RWPE2 (cell line): ENCODE measurements at regions not wholly inside any gene's neighbourhood (a gene's known extent, or its start where the extent isn't known, plus 50 kb on each side); places are given as distances from the start of the nearest gene placed in this dataset.

Experiments used
- ATAC-seq: fragments of 200-7000 bp; cut with Tn5 transposase; 3 replicates; pipeline ENCODE4 v1.9.1; 2021; ENCODE audit warnings: low read depth
- DNase-seq: peaks from one replicate; pipeline ENCODE4 v3.0.0-alpha.2; 2020; ENCODE audit warnings: low spot score
- H3K27ac ChIP-seq: fragments of 450-650 bp; 2 replicates; pipeline ENCODE4 v1.5.1; 2017; ENCODE audit warnings: mild to moderate bottlenecking; ENCODE audit not compliant: poor library complexity, severe bottlenecking
- H3K27me3 ChIP-seq: fragments of 250-450 bp; sonication (Bioruptor Pico); 2 replicates; pipeline ENCODE4 v1.5.1; 2021; ENCODE audit warnings: mild to moderate bottlenecking, moderate library complexity; ENCODE audit not compliant: insufficient read depth, poor library complexity, severe bottlenecking
- H3K36me3 ChIP-seq: fragments of 250-450 bp; sonication (Bioruptor Pico); 2 replicates; pipeline ENCODE4 v1.5.1; 2020; ENCODE audit warnings: low read depth, mild to moderate bottlenecking, moderate library complexity
- H3K4me1 ChIP-seq: fragments of 250-450 bp; sonication (Bioruptor Pico); 2 replicates; pipeline ENCODE4 v1.5.1; 2021; ENCODE audit warnings: mild to moderate bottlenecking, moderate library complexity; ENCODE audit not compliant: insufficient read depth, poor library complexity, severe bottlenecking
- H3K4me3 ChIP-seq: fragments of 250-450 bp; sonication (Bioruptor Pico); 2 replicates; pipeline ENCODE4 v1.5.1; 2021; ENCODE audit warnings: mild to moderate bottlenecking, moderate library complexity; ENCODE audit not compliant: severe bottlenecking
- H3K9me3 ChIP-seq: fragments of 250-450 bp; sonication (Bioruptor Pico); 2 replicates; pipeline ENCODE4 v1.5.1; 2021; ENCODE audit warnings: mild to moderate bottlenecking, moderate library complexity; ENCODE audit not compliant: severe bottlenecking
- CTCF ChIP-seq: fragments of 450-650 bp; IDR thresholded peaks from one replicate; pipeline ENCODE4 v1.5.1; 2017; ENCODE audit warnings: mild to moderate bottlenecking, moderate library complexity; ENCODE audit not compliant: poor library complexity, severe bottlenecking

DNA sequence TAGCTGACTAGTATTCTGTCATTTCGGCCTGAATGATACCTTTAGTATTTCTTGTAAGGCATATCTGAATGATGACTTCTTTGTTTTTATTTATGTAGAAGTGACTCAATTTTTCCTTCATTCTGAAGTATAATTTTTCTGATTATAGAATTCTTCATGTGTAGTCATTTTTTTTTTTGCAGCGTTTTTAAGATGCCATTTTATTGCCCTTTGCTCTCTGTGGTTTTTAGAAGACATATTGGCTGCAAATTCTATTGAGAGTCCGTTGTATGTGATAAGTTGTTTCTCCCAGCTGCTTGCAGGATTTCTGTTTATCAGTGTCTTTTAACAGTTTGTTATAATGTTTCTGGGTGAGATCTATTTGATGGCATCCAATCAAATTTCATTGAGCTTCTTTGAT, 1224.8 kb downstream of the JRKL start:
- Histone ChIP-seq H3K36me3 (no peaks in the 10 kb centered on the region), H3K27me3 (peaks cover 3% of the 10 kb centered on the region), H3K4me1 (no peaks in the 10 kb centered on the region), H3K4me3 (no peak overlapping the region), H3K9me3 (no peaks in the 10 kb centered on the region), H3K27ac (no peak overlapping the region)
- TF ChIP-seq CTCF, result no peak
- ATAC-seq (no peak), DNase-seq (no peak)

GRCh38 chr11:97615546-97615945, 1225.7 kb downstream of the JRKL start:
- DNase-seq (no peak), ATAC-seq (no peak)
- no peak overlapping the region for H3K27ac ChIP-seq
- H3K36me3 ChIP-seq, result no peaks in the 10 kb centered on the region
- no peaks in the 10 kb centered on the region for H3K9me3 ChIP-seq
- peaks cover 3% of the 10 kb centered on the region for H3K27me3 ChIP-seq
- no peak for TF ChIP-seq CTCF
- no peaks in the 10 kb centered on the region for H3K4me1 ChIP-seq
- H3K4me3 ChIP-seq, result no peak overlapping the region

DNA sequence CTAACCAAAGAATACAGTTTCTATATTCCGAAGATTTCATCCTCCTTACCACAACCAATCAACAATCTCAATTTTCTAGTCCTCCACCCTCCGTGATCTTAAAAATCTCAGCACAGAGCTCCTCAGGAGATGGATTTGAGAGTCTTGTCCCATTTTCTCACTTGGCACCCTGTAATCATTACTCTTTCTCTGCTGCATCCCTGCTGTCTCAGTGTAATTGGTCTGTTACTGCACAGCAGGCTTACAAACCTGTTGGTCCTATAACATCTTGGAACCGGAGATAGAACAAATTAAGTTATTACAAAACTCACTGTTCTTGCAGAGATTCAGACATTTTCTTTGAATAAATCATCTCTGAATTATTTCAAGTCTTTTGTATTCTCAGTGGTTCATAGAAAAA, 1227.2 kb downstream of the JRKL start:
- Histone ChIP-seq H3K4me1 (no peaks in the 10 kb centered on the region), H3K27me3 (peaks cover 3% of the 10 kb centered on the region), H3K36me3 (no peaks in the 10 kb centered on the region), H3K4me3 (no peak overlapping the region), H3K9me3 (no peaks in the 10 kb centered on the region), H3K27ac (no peak overlapping the region)
- TF ChIP-seq CTCF, result no peak
- ATAC-seq (no peak), DNase-seq (no peak)

GRCh38 chr11:97620007-97620406, 1230.2 kb downstream of the JRKL start:
- Histone ChIP-seq H3K4me1 (no peaks in the 10 kb centered on the region), H3K4me3 (no peak overlapping the region)
- TF ChIP-seq CTCF, result no peak

DNA sequence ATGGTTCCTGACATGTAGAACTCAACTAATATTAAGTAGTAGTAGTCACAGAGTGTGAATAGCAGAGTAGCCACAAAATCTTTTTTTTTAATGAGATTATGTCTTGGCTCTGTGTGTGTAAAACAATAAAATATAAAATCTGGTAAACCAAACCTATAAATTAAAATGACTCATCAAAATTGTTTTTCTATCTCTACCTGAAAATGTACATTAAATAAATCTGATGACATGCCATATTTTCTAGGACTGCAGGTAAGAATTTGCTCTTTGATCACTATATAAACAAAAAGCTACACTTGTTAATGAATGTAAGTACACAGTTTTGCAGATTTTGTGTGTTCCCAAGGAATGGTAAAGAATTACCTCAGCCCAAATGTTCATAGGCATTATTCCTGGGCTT, 1231.5 kb downstream of the JRKL start:
- DNase-seq, result no peak
- no peak overlapping the region for H3K4me3 ChIP-seq
- ATAC-seq, result no peak
- no peaks in the 10 kb centered on the region for H3K27me3 ChIP-seq
- H3K4me1 ChIP-seq, result no peaks in the 10 kb centered on the region
- TF ChIP-seq CTCF, result no peak
- no peak overlapping the region for H3K27ac ChIP-seq
- no peaks in the 10 kb centered on the region for H3K9me3 ChIP-seq
- no peaks in the 10 kb centered on the region for H3K36me3 ChIP-seq

More at GRCh38 chr11:97620007-97620406, 1230.2 kb downstream of the JRKL start:
- H3K27ac ChIP-seq, result no peak overlapping the region
- DNase-seq, result no peak
- H3K36me3 ChIP-seq, result no peaks in the 10 kb centered on the region
- H3K27me3 ChIP-seq, result no peaks in the 10 kb centered on the region
- H3K9me3 ChIP-seq, result no peaks in the 10 kb centered on the region
- no peak for ATAC-seq
